ENCODE measurements at regions not wholly inside any gene's neighbourhood (a gene's known extent, or its start where the extent isn't known, plus 50 kb on each side); places are given as distances from the start of the nearest gene placed in this dataset.

DNA sequence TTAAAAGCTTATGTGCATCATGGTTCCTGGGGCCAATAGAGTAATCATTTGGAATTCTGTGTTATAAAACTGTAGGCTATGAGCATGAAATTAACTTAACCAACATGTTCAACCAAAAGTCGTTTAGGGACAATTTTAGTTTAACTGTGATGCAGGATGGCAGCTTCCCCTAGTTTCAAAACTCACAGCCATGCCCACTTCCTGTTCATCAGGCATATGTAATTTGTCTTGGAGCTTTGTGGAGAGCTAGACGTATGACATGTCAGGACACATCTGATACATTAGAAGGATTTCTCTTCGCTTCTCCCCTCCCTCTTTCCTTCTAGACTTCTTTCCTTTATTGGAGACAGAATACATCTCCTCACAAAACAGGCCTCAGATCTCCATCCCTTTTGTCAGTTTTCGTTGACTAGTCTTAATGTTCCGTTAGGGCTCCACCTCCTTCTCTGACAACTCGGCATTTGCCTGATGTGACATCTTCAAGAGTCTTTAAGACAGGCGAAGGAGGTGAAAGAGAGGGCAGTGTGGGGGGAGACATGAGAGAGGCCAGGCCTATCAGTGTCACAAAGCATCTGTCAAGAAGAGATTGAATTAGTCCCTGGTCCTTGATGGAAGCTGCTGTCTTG, 176.0 kb downstream of the MSX2 start:
- Mint-ChIP-seq H3K4me3 (no peak overlapping the region), H3K36me3 (peaks cover 9% of the 10 kb centered on the region; the same call in 1 of the 2 replicates), H3K4me1 (no peaks in the 10 kb centered on the region; the same call in 1 of the 2 replicates), H3K9me3 (peaks cover 29% of the 10 kb centered on the region), H3K27me3 (ENCODE audit: low read depth) (no peaks in the 10 kb centered on the region; the same call in 1 of the 2 replicates), H3K27ac (no peak overlapping the region)
- POLR2A ChIA-PET = no interaction called here
- CTCF ChIA-PET = no interaction called here
- TF ChIP-seq, protein P1, sequence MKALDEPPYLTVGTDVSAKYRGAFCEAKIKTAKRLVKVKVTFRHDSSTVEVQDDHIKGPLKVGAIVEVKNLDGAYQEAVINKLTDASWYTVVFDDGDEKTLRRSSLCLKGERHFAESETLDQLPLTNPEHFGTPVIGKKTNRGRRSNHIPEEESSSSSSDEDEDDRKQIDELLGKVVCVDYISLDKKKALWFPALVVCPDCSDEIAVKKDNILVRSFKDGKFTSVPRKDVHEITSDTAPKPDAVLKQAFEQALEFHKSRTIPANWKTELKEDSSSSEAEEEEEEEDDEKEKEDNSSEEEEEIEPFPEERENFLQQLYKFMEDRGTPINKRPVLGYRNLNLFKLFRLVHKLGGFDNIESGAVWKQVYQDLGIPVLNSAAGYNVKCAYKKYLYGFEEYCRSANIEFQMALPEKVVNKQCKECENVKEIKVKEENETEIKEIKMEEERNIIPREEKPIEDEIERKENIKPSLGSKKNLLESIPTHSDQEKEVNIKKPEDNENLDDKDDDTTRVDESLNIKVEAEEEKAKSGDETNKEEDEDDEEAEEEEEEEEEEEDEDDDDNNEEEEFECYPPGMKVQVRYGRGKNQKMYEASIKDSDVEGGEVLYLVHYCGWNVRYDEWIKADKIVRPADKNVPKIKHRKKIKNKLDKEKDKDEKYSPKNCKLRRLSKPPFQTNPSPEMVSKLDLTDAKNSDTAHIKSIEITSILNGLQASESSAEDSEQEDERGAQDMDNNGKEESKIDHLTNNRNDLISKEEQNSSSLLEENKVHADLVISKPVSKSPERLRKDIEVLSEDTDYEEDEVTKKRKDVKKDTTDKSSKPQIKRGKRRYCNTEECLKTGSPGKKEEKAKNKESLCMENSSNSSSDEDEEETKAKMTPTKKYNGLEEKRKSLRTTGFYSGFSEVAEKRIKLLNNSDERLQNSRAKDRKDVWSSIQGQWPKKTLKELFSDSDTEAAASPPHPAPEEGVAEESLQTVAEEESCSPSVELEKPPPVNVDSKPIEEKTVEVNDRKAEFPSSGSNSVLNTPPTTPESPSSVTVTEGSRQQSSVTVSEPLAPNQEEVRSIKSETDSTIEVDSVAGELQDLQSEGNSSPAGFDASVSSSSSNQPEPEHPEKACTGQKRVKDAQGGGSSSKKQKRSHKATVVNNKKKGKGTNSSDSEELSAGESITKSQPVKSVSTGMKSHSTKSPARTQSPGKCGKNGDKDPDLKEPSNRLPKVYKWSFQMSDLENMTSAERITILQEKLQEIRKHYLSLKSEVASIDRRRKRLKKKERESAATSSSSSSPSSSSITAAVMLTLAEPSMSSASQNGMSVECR (CRISPR knock-in tag; IDR thresholded peaks at IDR 0.05; ENCODE audit: borderline replicate concordance) = no peak
- TF ChIP-seq, protein P2, sequence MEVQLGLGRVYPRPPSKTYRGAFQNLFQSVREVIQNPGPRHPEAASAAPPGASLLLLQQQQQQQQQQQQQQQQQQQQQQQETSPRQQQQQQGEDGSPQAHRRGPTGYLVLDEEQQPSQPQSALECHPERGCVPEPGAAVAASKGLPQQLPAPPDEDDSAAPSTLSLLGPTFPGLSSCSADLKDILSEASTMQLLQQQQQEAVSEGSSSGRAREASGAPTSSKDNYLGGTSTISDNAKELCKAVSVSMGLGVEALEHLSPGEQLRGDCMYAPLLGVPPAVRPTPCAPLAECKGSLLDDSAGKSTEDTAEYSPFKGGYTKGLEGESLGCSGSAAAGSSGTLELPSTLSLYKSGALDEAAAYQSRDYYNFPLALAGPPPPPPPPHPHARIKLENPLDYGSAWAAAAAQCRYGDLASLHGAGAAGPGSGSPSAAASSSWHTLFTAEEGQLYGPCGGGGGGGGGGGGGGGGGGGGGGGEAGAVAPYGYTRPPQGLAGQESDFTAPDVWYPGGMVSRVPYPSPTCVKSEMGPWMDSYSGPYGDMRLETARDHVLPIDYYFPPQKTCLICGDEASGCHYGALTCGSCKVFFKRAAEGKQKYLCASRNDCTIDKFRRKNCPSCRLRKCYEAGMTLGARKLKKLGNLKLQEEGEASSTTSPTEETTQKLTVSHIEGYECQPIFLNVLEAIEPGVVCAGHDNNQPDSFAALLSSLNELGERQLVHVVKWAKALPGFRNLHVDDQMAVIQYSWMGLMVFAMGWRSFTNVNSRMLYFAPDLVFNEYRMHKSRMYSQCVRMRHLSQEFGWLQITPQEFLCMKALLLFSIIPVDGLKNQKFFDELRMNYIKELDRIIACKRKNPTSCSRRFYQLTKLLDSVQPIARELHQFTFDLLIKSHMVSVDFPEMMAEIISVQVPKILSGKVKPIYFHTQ (CRISPR knock-in tag; IDR thresholded peaks at IDR 0.05) = no peak
- TF ChIP-seq ZNF263 (CRISPR knock-in tag; IDR thresholded peaks at IDR 0.05; ENCODE audit: low read depth) (no peak), SOX15 (CRISPR knock-in tag; IDR thresholded peaks at IDR 0.05) (no peak), RORB (CRISPR knock-in tag; IDR thresholded peaks at IDR 0.05) (no peak), NFYB (CRISPR knock-in tag; conservative IDR thresholded peaks at IDR 0.05; ENCODE audit: low read depth) (no peak), GRHL2 (CRISPR knock-in tag; IDR thresholded peaks at IDR 0.05; ENCODE audit: insufficient replicate concordance, severe bottlenecking) (no peak), TEAD1 (CRISPR knock-in tag; IDR thresholded peaks at IDR 0.05) (no peak), ZNF138 (CRISPR knock-in tag; conservative IDR thresholded peaks at IDR 0.05) (no peak), EMX1 (CRISPR knock-in tag; IDR thresholded peaks at IDR 0.05) (no peak), NR2C2 (CRISPR knock-in tag; IDR thresholded peaks at IDR 0.05) (no peak), NR1H2 (CRISPR knock-in tag; IDR thresholded peaks at IDR 0.05) (no peak)
- TF ChIP-seq, protein P3, sequence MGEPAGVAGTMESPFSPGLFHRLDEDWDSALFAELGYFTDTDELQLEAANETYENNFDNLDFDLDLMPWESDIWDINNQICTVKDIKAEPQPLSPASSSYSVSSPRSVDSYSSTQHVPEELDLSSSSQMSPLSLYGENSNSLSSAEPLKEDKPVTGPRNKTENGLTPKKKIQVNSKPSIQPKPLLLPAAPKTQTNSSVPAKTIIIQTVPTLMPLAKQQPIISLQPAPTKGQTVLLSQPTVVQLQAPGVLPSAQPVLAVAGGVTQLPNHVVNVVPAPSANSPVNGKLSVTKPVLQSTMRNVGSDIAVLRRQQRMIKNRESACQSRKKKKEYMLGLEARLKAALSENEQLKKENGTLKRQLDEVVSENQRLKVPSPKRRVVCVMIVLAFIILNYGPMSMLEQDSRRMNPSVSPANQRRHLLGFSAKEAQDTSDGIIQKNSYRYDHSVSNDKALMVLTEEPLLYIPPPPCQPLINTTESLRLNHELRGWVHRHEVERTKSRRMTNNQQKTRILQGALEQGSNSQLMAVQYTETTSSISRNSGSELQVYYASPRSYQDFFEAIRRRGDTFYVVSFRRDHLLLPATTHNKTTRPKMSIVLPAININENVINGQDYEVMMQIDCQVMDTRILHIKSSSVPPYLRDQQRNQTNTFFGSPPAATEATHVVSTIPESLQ (CRISPR knock-in tag; IDR thresholded peaks at IDR 0.05) = no peak
- DNase-seq (ENCODE audit: low spot score) (no peak), ATAC-seq (no peak)

DNA sequence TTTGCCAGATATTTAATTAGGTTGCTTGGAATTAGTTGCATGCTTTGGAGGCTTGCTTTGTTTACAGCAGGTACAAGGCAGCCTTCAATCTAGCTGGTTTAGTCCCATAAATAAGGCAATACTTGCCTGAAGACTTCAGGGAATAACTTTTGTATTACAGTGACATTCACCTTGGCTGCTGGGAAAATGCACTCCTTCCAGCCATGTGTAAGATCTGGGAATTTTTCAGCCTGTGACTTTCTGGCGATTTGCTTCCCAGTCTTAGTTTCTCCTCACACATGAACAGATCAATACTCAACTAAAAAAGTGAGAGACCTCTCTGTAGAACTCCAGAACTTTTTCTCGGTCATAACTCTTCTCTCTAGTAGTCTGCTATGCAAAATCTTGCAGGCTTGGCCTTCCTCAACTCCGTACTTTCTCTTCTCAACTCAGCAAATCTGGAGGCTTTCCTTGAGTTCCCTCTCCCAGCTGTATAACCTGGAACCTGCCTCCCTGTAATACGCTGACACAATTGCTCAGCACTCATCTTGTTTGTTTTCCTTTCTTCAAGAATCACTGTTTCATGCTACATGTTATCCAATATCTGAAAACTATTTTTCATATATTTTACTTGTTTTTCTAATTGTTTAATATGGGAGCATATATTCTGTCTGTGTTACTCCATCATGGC, 173.0 kb downstream of the MSX2 start:
- Mint-ChIP-seq H3K4me3 (no peak overlapping the region), H3K9me3 (peaks cover 26% of the 10 kb centered on the region), H3K27ac (no peak overlapping the region), H3K36me3 (peaks cover 13% of the 10 kb centered on the region), H3K27me3 (ENCODE audit: low read depth) (peaks cover 4% of the 10 kb centered on the region; the same call in 1 of the 2 replicates), H3K4me1 (peaks cover 3% of the 10 kb centered on the region; the same call in 1 of the 2 replicates)
- no peak for TF ChIP-seq RELA (CRISPR knock-in tag; IDR thresholded peaks at IDR 0.05; ENCODE audit: borderline replicate concordance)
- TF ChIP-seq, protein P3 (CRISPR knock-in tag; IDR thresholded peaks at IDR 0.05) = no peak
- TF ChIP-seq, protein P4, sequence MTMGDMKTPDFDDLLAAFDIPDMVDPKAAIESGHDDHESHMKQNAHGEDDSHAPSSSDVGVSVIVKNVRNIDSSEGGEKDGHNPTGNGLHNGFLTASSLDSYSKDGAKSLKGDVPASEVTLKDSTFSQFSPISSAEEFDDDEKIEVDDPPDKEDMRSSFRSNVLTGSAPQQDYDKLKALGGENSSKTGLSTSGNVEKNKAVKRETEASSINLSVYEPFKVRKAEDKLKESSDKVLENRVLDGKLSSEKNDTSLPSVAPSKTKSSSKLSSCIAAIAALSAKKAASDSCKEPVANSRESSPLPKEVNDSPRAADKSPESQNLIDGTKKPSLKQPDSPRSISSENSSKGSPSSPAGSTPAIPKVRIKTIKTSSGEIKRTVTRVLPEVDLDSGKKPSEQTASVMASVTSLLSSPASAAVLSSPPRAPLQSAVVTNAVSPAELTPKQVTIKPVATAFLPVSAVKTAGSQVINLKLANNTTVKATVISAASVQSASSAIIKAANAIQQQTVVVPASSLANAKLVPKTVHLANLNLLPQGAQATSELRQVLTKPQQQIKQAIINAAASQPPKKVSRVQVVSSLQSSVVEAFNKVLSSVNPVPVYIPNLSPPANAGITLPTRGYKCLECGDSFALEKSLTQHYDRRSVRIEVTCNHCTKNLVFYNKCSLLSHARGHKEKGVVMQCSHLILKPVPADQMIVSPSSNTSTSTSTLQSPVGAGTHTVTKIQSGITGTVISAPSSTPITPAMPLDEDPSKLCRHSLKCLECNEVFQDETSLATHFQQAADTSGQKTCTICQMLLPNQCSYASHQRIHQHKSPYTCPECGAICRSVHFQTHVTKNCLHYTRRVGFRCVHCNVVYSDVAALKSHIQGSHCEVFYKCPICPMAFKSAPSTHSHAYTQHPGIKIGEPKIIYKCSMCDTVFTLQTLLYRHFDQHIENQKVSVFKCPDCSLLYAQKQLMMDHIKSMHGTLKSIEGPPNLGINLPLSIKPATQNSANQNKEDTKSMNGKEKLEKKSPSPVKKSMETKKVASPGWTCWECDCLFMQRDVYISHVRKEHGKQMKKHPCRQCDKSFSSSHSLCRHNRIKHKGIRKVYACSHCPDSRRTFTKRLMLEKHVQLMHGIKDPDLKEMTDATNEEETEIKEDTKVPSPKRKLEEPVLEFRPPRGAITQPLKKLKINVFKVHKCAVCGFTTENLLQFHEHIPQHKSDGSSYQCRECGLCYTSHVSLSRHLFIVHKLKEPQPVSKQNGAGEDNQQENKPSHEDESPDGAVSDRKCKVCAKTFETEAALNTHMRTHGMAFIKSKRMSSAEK (CRISPR knock-in tag; IDR thresholded peaks at IDR 0.05; ENCODE audit: borderline replicate concordance) = no peak
- ChIA-PET POLR2A (no interaction called here), CTCF (no interaction called here)
- ATAC-seq (no peak), DNase-seq (ENCODE audit: low spot score) (no peak)

Data from WTC11 (cell line).